HL-60 (cell line): ENCODE measurements at regions not wholly inside any gene's neighbourhood (a gene's known extent, or its start where the extent isn't known, plus 50 kb on each side); places are given as distances from the start of the nearest gene placed in this dataset.

ENCODE experiments used
- DNase-seq, 2 experiments: peaks; one replicate each; pipeline ENCODE4 v3.0.0-alpha.2; 2010 to 2020; ENCODE audit warnings: low read depth in 1 of 2, low spot score in 1 of 2
- H3K27ac ChIP-seq: fragments of 250-450 bp; sonication (Bioruptor Pico); replicated peaks from 2 replicates; pipeline ENCODE4 v1.5.1; 2020; ENCODE audit warnings: mild to moderate bottlenecking, moderate library complexity
- H3K27me3 ChIP-seq: fragments of 250-450 bp; sonication (Bioruptor Pico); 2 replicates; pipeline ENCODE4 v1.5.1; 2021; ENCODE audit warnings: mild to moderate bottlenecking, moderate library complexity; ENCODE audit not compliant: insufficient read depth, poor library complexity, severe bottlenecking
- H3K4me3 ChIP-seq: replicated peaks from 2 replicates; pipeline ENCODE4 v1.5.1; 2011; ENCODE audit warnings: mild to moderate bottlenecking, control low read depth, low read length; ENCODE audit not compliant: insufficient read depth
- CTCF ChIP-seq: IDR thresholded peaks from one replicate; pipeline ENCODE4 v1.5.1; 2011; ENCODE audit warnings: low read length, control low read depth, inconsistent platforms; ENCODE audit not compliant: insufficient read depth
- GABPA ChIP-seq: IDR thresholded peaks from 2 replicates; pipeline ENCODE4 v1.6.1; 2012; ENCODE audit warnings: low read depth
- POLR2AphosphoS5 ChIP-seq: IDR thresholded peaks from 2 replicates; pipeline ENCODE4 v1.6.1; 2012; ENCODE audit warnings: low read depth
- SPI1 ChIP-seq: IDR thresholded peaks from 2 replicates; pipeline ENCODE4 v1.6.1; 2012; ENCODE audit warnings: low read depth, mild to moderate bottlenecking, borderline replicate concordance
- TF ChIP-seq, protein P1 (sequence below): IDR thresholded peaks from 2 replicates; pipeline ENCODE4 v1.6.1; 2012; ENCODE audit warnings: low read depth; ENCODE audit not compliant: insufficient replicate concordance

DNA sequence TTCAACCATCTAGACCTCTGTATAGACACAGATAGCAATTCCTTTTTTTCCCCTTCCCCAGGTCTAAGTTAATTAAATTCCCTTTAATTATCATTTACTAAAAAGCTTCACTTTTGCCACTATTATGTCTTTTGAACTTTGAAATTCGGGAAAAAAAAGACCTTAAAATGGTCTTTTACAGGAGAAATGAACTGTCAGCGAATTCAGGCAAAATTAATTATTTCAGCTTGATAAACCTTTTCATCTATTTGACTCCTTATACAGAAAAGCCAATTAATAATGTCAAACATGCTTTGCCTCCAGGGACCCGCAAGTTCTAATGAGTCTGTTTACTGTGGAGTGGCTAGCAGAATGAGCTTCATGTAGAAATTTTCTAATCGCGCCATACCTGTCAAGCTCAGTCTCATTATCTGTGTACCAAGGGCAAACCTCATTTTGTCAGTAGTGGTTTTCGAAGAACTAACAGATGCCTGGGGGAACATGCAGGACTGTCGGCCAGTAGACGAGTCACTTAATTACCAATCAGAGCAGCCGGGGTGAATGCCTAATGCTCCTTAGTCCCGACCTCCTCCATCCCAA, 287.7 kb downstream of the INSIG2 start:
- DNase-seq: no peak
- TF ChIP-seq, protein P1, sequence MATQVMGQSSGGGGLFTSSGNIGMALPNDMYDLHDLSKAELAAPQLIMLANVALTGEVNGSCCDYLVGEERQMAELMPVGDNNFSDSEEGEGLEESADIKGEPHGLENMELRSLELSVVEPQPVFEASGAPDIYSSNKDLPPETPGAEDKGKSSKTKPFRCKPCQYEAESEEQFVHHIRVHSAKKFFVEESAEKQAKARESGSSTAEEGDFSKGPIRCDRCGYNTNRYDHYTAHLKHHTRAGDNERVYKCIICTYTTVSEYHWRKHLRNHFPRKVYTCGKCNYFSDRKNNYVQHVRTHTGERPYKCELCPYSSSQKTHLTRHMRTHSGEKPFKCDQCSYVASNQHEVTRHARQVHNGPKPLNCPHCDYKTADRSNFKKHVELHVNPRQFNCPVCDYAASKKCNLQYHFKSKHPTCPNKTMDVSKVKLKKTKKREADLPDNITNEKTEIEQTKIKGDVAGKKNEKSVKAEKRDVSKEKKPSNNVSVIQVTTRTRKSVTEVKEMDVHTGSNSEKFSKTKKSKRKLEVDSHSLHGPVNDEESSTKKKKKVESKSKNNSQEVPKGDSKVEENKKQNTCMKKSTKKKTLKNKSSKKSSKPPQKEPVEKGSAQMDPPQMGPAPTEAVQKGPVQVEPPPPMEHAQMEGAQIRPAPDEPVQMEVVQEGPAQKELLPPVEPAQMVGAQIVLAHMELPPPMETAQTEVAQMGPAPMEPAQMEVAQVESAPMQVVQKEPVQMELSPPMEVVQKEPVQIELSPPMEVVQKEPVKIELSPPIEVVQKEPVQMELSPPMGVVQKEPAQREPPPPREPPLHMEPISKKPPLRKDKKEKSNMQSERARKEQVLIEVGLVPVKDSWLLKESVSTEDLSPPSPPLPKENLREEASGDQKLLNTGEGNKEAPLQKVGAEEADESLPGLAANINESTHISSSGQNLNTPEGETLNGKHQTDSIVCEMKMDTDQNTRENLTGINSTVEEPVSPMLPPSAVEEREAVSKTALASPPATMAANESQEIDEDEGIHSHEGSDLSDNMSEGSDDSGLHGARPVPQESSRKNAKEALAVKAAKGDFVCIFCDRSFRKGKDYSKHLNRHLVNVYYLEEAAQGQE: no peak
- TF ChIP-seq GABPA: no peak
- no peak for TF ChIP-seq CTCF
- no peak for TF ChIP-seq POLR2AphosphoS5
- TF ChIP-seq SPI1: no peak
- no peaks in the 10 kb centered on the region for H3K27me3 ChIP-seq
- no peak overlapping the region for H3K4me3 ChIP-seq
- no peak overlapping the region for H3K27ac ChIP-seq

DNA sequence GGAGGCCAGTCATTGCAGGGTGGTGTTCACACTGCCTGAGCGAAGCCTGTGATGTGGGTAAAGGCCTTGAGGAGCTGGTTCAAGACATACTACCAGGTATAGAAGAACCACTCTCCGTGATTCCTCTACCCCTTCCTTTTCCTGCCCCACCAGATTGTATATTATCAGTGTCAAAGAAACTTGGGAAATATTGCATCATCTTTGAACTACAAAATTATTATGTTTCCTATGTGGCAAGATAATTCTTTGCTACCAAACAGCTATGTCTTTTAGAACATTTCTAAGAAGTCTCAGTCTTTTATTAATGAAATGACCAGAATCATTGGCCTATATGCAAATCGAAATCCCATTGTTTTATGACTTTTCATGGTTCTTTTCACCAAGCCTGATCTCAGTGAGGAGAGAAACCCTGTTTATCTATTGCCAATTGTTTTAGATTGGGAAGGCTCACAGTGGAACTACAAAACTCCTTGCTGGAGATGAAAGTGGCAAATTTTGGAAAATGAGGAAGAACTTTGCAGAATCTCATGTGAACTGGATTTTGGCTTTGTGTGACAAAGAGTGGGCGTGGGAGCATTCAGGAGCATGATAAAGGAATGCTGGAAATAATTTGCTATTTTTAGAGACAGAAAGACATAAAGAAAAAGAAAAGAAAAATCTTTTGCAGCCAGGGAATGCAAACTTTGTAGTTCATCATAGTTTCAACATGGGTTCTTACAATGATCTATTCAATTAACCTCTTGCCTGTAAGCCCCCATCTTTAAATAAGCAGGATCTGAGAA, 286.9 kb downstream of the INSIG2 start:
- DNase-seq: no peak
- TF ChIP-seq GABPA (no peak), POLR2AphosphoS5 (no peak), SPI1 (no peak), CTCF (no peak)
- TF ChIP-seq, protein P1: no peak
- Histone ChIP-seq H3K27ac (no peak overlapping the region), H3K4me3 (no peak overlapping the region), H3K27me3 (no peaks in the 10 kb centered on the region)

- H3K27me3 ChIP-seq: no peaks in the 10 kb centered on the region
- no peak for DNase-seq
- TF ChIP-seq CTCF: no peak
- TF ChIP-seq GABPA: no peak
- no peak for TF ChIP-seq SPI1
- TF ChIP-seq POLR2AphosphoS5: no peak
- TF ChIP-seq, protein P1: no peak
- no peak overlapping the region for H3K4me3 ChIP-seq
- no peak overlapping the region for H3K27ac ChIP-seq
Measured at GRCh38 chr2:118372886-118373830, 284.9 kb downstream of the INSIG2 start.
